K562 (cell line): ENCODE measurements at regions not wholly inside any gene's neighbourhood (a gene's known extent, or its start where the extent isn't known, plus 50 kb on each side); places are given as distances from the start of the nearest gene placed in this dataset.

Source experiments
- ATAC-seq: fragments of 200-7000 bp; cut with Tn5 transposase; 3 replicates; pipeline ENCODE4 v1.9.1; 2020; ENCODE audit warnings: moderate library complexity
- BruUV-seq: library from RNA; stranded (reverse); fragments of 400-500 nt; replicated peaks from 2 replicates; lab custom pipeline; 2021; lab: Mats Ljungman, UMichigan
- CTCF ChIA-PET: fragments of 300-600 bp; formaldehyde crosslinking; extraction: SDS; loops from one replicate; lab custom pipeline; 2021; ENCODE audit warnings: low intra/inter-chr PET ratio; lab: Yijun Ruan, JAX
- POLR2A ChIA-PET: fragments of 300-600, 350-650 bp; sonication (Branson Sonifier 250); formaldehyde crosslinking; extraction: SDS; loops from one replicate; lab custom pipeline; 2021; ENCODE audit warnings: antibody characterized with exemption, inconsistent platforms; lab: Yijun Ruan, JAX
- DNase-seq, 4 experiments: peaks; one replicate each; pipeline versions ENCODE4 v3.0.0 to v3.0.0-alpha.2; 2011 to 2018; ENCODE audit warnings: low spot score in 3 of 4, mixed read lengths in 3 of 4; ENCODE audit errors: extremely low read depth in 1 of 4
- FAIRE-seq: peaks from 2 replicates; lab custom pipeline; 2011; peaks lifted over from hg19 to GRCh38; lab: Jason Lieb, UNC
- H2AFZ ChIP-seq: 2 replicates; pipeline ENCODE4 v1.6.0; 2011; ENCODE audit warnings: low read depth, low read length, control low read depth, inconsistent platforms
- H3K27ac ChIP-seq: fragments of 200-600 bp; 3 replicates; pipeline ENCODE4 v1.8.0; 2011; ENCODE audit warnings: low read depth, mild to moderate bottlenecking, control low read depth, inconsistent platforms, low read length, moderate library complexity, mixed read lengths; ENCODE audit errors: extremely low read depth
- H3K27me3 ChIP-seq, 2 experiments: fragments of 300-600 bp in 1 of 2; 2 replicates in 1 of 2; 3 replicates in 1 of 2; pipeline versions ENCODE4 v1.6.0 to v1.8.0; 2011; ENCODE audit warnings: inconsistent platforms in 2 of 2, low read length in 2 of 2, mild to moderate bottlenecking in 1 of 2, mixed read lengths in 1 of 2, moderate library complexity in 1 of 2; ENCODE audit not compliant: control insufficient read depth in 2 of 2, insufficient read depth in 2 of 2
- H3K36me3 ChIP-seq: fragments of 300-600 bp; 3 replicates; pipeline ENCODE4 v1.8.0; 2011; ENCODE audit warnings: mild to moderate bottlenecking, low read length, inconsistent platforms; ENCODE audit not compliant: control insufficient read depth, insufficient read depth
- H3K4me1 ChIP-seq, 2 experiments: fragments of 200-600 bp in 1 of 2; replicated peaks in 1 of 2; 2 replicates in 1 of 2; 3 replicates in 1 of 2; pipeline versions ENCODE4 v1.5.1 to v1.8.0; 2011; ENCODE audit warnings: inconsistent platforms in 2 of 2, low read length in 2 of 2, mild to moderate bottlenecking in 1 of 2, mixed read lengths in 1 of 2, moderate library complexity in 1 of 2; ENCODE audit not compliant: control insufficient read depth in 2 of 2, insufficient read depth in 2 of 2
- H3K4me2 ChIP-seq: 2 replicates; pipeline ENCODE4 v1.6.1; 2011; ENCODE audit warnings: low read length, control low read depth, inconsistent platforms, mixed read lengths; ENCODE audit not compliant: insufficient read depth
- H3K4me3 ChIP-seq: fragments of 200-600 bp; sonication (generic), shearing (Covaris generic); 2 replicates; pipeline ENCODE4 v1.5.1; 2016; ENCODE audit warnings: control low read depth, inconsistent platforms
- H3K79me2 ChIP-seq: fragments of 200-600 bp; 3 replicates; pipeline ENCODE4 v1.8.0; 2011; ENCODE audit warnings: low read length, inconsistent platforms; ENCODE audit not compliant: control insufficient read depth, insufficient read depth
- H3K9ac ChIP-seq, 2 experiments: 2 replicates each; pipeline versions ENCODE4 v1.6.0 to v1.6.1; 2011; ENCODE audit warnings: low read depth in 2 of 2, low read length in 2 of 2, control low read depth in 1 of 2, inconsistent platforms in 1 of 2, mild to moderate bottlenecking in 1 of 2, mixed read lengths in 1 of 2; ENCODE audit not compliant: insufficient read depth in 1 of 2
- H3K9me1 ChIP-seq: one replicate; pipeline ENCODE4 v1.6.0; 2011; ENCODE audit warnings: inconsistent platforms, mild to moderate bottlenecking, low read length, moderate library complexity; ENCODE audit not compliant: control insufficient read depth, insufficient read depth
- H3K9me3 ChIP-seq: replicated peaks from 2 replicates; pipeline ENCODE4 v1.5.1; 2011; ENCODE audit warnings: low read depth, low read length, inconsistent platforms; ENCODE audit not compliant: control insufficient read depth, insufficient read depth
- H4K20me1 ChIP-seq: replicated peaks from 2 replicates; pipeline ENCODE4 v1.6.1; 2011; ENCODE audit warnings: low read length, inconsistent platforms, mixed read lengths; ENCODE audit not compliant: control insufficient read depth, insufficient read depth
- CCAR2 ChIP-seq: fragments of 200-400 bp; formaldehyde crosslinking; IDR thresholded peaks from 2 replicates; pipeline ENCODE4 v1.6.1; 2017; ENCODE audit warnings: mild to moderate bottlenecking, low read depth, low read length
- CSDE1 ChIP-seq, 2 experiments: fragments of 450-650 bp; IDR thresholded peaks; 2 replicates each; pipeline ENCODE4 v1.6.1; 2016; ENCODE audit warnings: mild to moderate bottlenecking in 1 of 2
- ESRRA ChIP-seq: fragments of 450-650 bp; IDR thresholded peaks from 2 replicates; pipeline ENCODE4 v1.6.1; 2014; ENCODE audit warnings: low read depth, mild to moderate bottlenecking, moderate library complexity, borderline replicate concordance
- FOXJ2 ChIP-seq: fragments of 200-800 bp; sonication (Bioruptor generic); IDR thresholded peaks from 2 replicates; pipeline ENCODE4 v1.6.1; 2016; ENCODE audit warnings: missing genetic modification characterization, missing compliant biosample characterization
- HLTF ChIP-seq: fragments of 450-650 bp; IDR thresholded peaks from 2 replicates; pipeline ENCODE4 v1.6.1; 2016
- JUN ChIP-seq, 2 experiments: sonication (generic) in 1 of 2; formaldehyde crosslinking in 1 of 2; IDR thresholded peaks; 2 replicates each; pipeline versions ENCODE4 v1.6.1 to v1.8.0; 2012 to 2022; ENCODE audit warnings: borderline replicate concordance in 2 of 2, mild to moderate bottlenecking in 2 of 2, improper control_type of control experiment in 1 of 2, low read depth in 1 of 2, low read length in 1 of 2, missing genetic modification reagents in 1 of 2
- MECOM ChIP-seq: fragments of 250-450 bp; sonication (Bioruptor Pico); IDR thresholded peaks from 2 replicates; pipeline ENCODE4 v1.8.0; 2022; ENCODE audit warnings: inconsistent platforms
- NCOA2 ChIP-seq, 2 experiments: fragments of 450-650 bp; IDR thresholded peaks; 2 replicates each; pipeline ENCODE4 v1.6.1; 2018; ENCODE audit warnings: mild to moderate bottlenecking in 2 of 2, moderate library complexity in 1 of 2; ENCODE audit not compliant: partially characterized antibody in 2 of 2
- NR2C2 ChIP-seq, 2 experiments: fragments of 200-800 bp in 1 of 2; sonication (Bioruptor generic) in 1 of 2; sonication (generic) in 1 of 2; formaldehyde crosslinking in 1 of 2; IDR thresholded peaks; 2 replicates each; pipeline versions ENCODE4 v1.6.1 to v1.8.0; 2016 to 2022; ENCODE audit warnings: mild to moderate bottlenecking in 1 of 2, missing compliant biosample characterization in 1 of 2, missing genetic modification characterization in 1 of 2, missing genetic modification reagents in 1 of 2
- RBM39 ChIP-seq: fragments of 200-400 bp; formaldehyde crosslinking; optimal IDR thresholded peaks from 2 replicates; pipeline ENCODE3; 2018; ENCODE audit warnings: low read depth, low read length
- SMARCA4 ChIP-seq: fragments of 450-650 bp; IDR thresholded peaks from 2 replicates; pipeline ENCODE4 v1.6.1; 2016
- SREBF1 ChIP-seq: fragments of 150-350 bp; IDR thresholded peaks from 2 replicates; pipeline ENCODE4 v1.6.1; 2014; ENCODE audit warnings: antibody characterized with exemption, low read depth, low read length, borderline replicate concordance
- TAF7 ChIP-seq: fragments of 450-650 bp; IDR thresholded peaks from 2 replicates; pipeline ENCODE4 v1.6.1; 2016; ENCODE audit warnings: missing genetic modification characterization, missing compliant biosample characterization
- TRIM28 ChIP-seq: fragments of 450-650 bp; IDR thresholded peaks from 2 replicates; pipeline ENCODE4 v1.6.1; 2017
- ZC3H11A ChIP-seq: IDR thresholded peaks from 2 replicates; pipeline ENCODE4 v1.6.1; 2012; ENCODE audit warnings: low read depth, low read length, improper control_type of control experiment
- ZNF77 ChIP-seq: fragments of 250-450 bp; sonication (Bioruptor Pico); IDR thresholded peaks from 2 replicates; pipeline ENCODE4 v1.5.0; 2020
- in situ Hi-C: fragments of 300-500 bp; cut with MboI; formaldehyde crosslinking; loops from 4 replicates; pipeline ENCODE4 v1.15.0; 2018; ENCODE audit warnings: inconsistent platforms, mixed read lengths
- intact Hi-C: fragments of 100-400 bp; cut with micrococcal nuclease; formaldehyde crosslinking; loops from 2 replicates; pipeline ENCODE4 v1.14.2; 2022
- TF ChIP-seq, protein P1 (sequence below), 2 experiments: fragments of 450-650 bp; conservative IDR thresholded peaks; 2 replicates each; pipeline ENCODE4 v1.6.1; 2017; ENCODE audit warnings: mild to moderate bottlenecking in 2 of 2, moderate library complexity in 2 of 2
- TF ChIP-seq, protein P2 (sequence below): sonication (generic); formaldehyde crosslinking; IDR thresholded peaks from 2 replicates; pipeline ENCODE4 v1.8.0; 2022; ENCODE audit warnings: mild to moderate bottlenecking, missing genetic modification reagents
- TF ChIP-seq, protein P3 (sequence below), 2 experiments: IDR thresholded peaks; 2 replicates each; pipeline ENCODE4 v1.6.1; 2011; ENCODE audit warnings: borderline replicate concordance in 1 of 2, control low read depth in 1 of 2, low read depth in 1 of 2, low read length in 1 of 2, mild to moderate bottlenecking in 1 of 2, mixed read lengths in 1 of 2, moderate library complexity in 1 of 2; ENCODE audit not compliant: insufficient read depth in 1 of 2, insufficient read length in 1 of 2, poor library complexity in 1 of 2, severe bottlenecking in 1 of 2; ENCODE audit errors: extremely low read depth in 1 of 2

DNA sequence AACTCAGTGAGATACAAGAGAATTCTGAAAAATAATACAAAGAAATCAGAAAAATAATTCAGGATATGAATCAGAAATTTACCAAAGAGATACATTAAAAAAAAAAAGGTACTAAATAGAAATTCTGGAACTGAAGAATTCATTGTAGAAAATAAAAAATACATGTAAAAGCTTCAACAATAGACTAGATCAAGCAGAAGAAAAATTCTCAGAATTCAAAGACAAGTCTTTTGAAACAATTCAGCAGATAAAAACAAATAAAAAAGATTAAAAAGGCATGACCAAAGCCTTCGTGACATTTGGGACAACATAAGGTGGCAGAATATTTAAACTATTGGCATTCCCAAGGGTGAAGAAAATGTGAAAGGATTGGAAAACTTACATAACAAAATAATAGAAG is 133.1 kb upstream of the CNOT2 start (continued):
- TF ChIP-seq HLTF (peak; percentile 40; the same call in 1 of the 2 replicates), ZNF77 (CRISPR knock-in tag) (no peak), TRIM28 (peak; percentile 78)

DNA sequence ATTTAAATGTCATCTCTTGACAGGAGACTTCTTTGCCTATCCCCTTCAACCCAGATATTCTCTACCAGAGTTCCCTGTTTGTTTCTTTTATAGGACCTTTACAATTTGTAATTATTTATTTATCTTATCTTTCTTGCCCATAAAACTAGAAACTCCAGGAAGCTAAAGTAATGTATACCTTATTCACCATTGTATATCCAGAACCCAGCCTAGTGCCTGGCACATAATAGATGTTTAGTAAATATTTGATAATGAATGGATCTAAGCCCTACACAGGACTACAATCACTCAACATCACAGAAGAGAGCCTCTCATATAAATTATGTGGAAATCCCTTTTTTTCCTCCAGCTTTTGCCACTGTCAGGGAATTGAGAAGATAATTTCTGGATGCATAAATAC is 125.6 kb upstream of the CNOT2 start:
- intact Hi-C loops: loop anchor here (10.0 kb wide), 1 partner anchor 457 kb away; no protein-coding TSS in a partner anchor
- BruUV-seq: no TSS peak
- Histone ChIP-seq H3K36me3 (no peaks in the 10 kb centered on the region), H3K4me3 (no peak overlapping the region), H3K79me2 (no peaks in the 10 kb centered on the region), H4K20me1 (no peaks in the 10 kb centered on the region), H3K4me2 (no peak overlapping the region), H2AFZ (no peak overlapping the region), H3K9me3 (no peaks in the 10 kb centered on the region), H3K9ac (no peak overlapping the region), H3K27me3 (no peaks in the 10 kb centered on the region), H3K4me1 (no peaks in the 10 kb centered on the region)
- CTCF ChIA-PET: no interaction called here
- POLR2A ChIA-PET: no interaction called here
- DNase-seq (no peak), FAIRE-seq (no peak), ATAC-seq (no peak)
- in situ Hi-C loops: no loop called here
- TF ChIP-seq CCAR2 (no peak), SMARCA4 (no peak), JUN (IDR thresholded peaks at IDR 0.05; ENCODE audit: borderline replicate concordance, low read depth, low read length) (no peak), JUN (CRISPR knock-in tag; IDR thresholded peaks at IDR 0.05; ENCODE audit: borderline replicate concordance) (no peak), NCOA2 (IDR thresholded peaks at IDR 0.05; ENCODE audit: partially characterized antibody in 2 of 2) (no peak), ESRRA (no peak), SREBF1 (no peak), ZC3H11A (no peak), NR2C2 (CRISPR knock-in tag; IDR thresholded peaks at IDR 0.05) (no peak), NR2C2 (tag; IDR thresholded peaks at IDR 0.05) (no peak), CSDE1 (IDR thresholded peaks at IDR 0.05) (no peak), RBM39 (no peak), FOXJ2 (tag) (no peak), MECOM (no peak), TAF7 (tag) (no peak)
- TF ChIP-seq, protein P1, sequence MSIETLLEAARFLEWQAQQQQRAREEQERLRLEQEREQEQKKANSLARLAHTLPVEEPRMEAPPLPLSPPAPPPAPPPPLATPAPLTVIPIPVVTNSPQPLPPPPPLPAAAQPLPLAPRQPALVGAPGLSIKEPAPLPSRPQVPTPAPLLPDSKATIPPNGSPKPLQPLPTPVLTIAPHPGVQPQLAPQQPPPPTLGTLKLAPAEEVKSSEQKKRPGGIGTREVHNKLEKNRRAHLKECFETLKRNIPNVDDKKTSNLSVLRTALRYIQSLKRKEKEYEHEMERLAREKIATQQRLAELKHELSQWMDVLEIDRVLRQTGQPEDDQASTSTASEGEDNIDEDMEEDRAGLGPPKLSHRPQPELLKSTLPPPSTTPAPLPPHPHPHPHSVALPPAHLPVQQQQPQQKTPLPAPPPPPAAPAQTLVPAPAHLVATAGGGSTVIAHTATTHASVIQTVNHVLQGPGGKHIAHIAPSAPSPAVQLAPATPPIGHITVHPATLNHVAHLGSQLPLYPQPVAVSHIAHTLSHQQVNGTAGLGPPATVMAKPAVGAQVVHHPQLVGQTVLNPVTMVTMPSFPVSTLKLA (conservative IDR thresholded peaks at IDR 0.05): no peak
- TF ChIP-seq, protein P2, sequence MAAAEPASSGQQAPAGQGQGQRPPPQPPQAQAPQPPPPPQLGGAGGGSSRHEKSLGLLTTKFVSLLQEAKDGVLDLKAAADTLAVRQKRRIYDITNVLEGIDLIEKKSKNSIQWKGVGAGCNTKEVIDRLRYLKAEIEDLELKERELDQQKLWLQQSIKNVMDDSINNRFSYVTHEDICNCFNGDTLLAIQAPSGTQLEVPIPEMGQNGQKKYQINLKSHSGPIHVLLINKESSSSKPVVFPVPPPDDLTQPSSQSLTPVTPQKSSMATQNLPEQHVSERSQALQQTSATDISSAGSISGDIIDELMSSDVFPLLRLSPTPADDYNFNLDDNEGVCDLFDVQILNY (CRISPR knock-in tag): no peak
- TF ChIP-seq, protein P3, sequence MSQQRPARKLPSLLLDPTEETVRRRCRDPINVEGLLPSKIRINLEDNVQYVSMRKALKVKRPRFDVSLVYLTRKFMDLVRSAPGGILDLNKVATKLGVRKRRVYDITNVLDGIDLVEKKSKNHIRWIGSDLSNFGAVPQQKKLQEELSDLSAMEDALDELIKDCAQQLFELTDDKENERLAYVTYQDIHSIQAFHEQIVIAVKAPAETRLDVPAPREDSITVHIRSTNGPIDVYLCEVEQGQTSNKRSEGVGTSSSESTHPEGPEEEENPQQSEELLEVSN (IDR thresholded peaks at IDR 0.05; ENCODE audit: borderline replicate concordance in 1 of 2, extremely low read depth in 1 of 2, insufficient read depth in 1 of 2, insufficient read length in 1 of 2, low read depth in 1 of 2, low read length in 1 of 2, poor library complexity in 1 of 2, severe bottlenecking in 1 of 2): no peak
- TF ChIP-seq, all 486 proteins: peak for 0
- Histone ChIP-seq H3K9me1 (no peaks in the 10 kb centered on the region), H3K27ac (no peak overlapping the region)
